ENCODE measurements at regions not wholly inside any gene's neighbourhood (a gene's known extent, or its start where the extent isn't known, plus 50 kb on each side); places are given as distances from the start of the nearest gene placed in this dataset.
"Not testable (repeated sequence)": the region's sequence is repeated elsewhere in the genome, so short reads cannot be mapped to it uniquely, and the experiment has no call there.

DNA sequence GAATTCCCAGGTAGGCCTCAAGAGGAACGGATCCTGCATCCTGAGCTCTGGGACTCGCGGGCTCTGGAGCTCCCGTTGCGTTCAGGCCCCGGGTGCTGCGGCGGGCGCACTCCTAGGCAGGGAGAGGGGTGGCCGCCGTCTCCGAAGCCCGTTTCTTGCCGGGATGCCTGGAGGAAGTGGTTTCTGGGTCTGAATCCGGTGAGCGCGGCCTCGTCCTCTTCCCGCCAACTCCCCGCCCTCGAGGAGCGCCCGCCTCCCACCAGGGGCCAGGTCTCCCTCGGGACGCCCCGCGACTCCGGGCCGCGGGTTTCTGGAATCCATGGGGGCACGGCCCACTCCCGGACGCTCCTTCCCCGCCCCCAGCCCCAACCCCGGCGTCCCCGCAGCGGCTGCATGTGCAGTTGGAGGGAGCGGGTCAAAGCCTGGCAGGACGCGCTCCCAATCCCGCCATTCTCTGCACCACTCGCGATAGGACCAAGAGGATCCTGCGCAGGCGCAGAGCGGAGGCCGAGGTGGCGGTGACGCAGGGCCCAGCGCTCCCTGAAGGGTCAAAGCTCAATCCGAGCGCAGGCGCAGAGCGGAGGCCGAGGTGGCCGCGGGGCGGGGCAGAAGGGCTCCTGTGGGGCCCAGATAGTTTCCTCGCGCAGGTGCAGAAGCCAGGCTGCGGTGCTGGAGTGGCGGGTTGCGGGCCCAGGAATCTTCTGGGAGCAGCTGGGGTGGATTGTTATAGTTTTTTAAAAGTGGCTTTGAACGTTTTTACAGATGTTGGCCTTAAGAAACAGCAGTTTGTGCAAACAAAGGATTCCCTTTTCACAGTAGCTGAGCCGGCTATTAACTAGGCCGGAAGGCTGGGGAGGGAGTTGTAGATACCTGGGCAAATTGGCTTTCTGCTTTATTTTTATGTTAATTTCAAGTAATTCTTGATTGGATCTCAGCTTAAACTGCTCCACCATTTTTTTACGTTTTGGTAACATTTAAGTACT, 796.4 kb downstream of the AACS start:
- DNase-seq (ENCODE audit: low spot score): no peak

DNA sequence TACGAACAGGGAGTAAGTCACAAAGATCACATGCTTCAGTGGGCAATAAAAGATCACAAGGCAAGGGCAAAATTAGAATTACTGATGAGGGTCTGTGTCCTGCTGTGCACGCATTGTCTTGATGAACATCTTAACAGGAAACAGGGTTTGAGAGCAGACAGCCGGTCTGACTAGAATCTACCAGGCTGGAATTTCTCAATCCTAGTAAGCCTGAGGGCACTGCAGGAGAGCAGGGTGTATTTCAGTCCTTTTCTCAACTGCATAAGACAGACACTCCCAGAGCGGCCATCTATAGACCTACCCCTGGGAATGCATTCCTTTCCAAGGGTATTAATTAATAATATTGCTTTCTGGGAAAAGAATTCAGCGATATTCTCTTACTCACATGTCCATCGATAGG, 800.0 kb downstream of the AACS start:
- DNase-seq (ENCODE audit: low spot score): not testable (repeated sequence)

DNA sequence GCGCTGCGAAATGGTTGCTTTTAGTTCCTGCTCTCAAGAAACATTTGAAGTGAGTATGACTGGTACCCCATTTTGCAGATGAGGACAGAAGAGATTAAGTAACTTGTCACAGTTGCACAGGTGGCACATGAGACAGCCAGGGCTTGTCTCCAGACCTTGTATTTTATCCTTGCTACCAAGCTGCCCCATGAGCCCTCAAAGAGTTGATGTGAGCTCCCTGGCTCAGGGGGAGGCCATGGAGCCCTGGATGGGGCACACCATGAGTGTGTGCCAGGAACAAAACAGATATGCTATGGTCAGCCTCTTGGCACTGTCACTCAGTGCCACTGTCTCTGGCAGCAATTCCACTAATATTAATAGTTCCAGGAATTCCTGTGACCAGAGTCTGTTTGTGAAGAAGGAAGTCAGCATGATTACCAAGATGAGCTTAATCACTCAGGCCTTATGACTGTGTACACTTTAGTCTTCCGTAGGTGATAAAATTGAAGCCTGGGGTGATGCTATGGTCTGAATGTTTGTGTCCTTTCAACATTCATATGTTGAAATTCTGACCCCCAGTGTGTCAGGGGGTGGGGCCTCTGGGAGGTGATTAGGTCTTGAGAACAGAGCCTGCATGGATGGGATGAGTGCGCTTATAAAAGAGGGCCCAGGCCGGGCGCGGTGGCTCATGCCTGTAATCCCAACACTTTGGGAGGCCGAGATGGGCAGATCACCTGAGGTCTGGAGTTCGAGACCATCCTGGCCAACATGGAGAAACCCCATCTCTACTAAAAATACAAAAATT, 806.8 kb downstream of the AACS start:
- no peak for DNase-seq (ENCODE audit: low spot score)

DNA sequence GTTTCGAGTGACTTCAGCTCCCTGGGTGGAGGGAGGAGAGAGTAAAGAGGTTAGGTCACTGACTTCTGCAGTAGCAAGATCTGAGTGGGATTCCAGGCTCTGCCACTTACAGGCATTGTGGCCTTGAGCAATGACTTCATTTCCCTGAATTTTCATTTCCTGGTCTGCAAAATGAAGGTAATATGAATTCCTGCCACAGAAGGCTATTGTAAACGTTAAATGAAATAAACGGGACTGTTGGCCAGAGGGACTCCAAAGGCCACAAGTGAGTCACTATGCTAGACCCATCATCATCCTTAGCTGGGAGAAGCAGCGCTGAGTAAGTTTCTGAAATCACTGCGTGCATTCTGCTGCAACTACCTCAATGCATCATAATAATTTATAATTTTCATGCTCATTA, 807.8 kb downstream of the AACS start:
- no peak for DNase-seq (ENCODE audit: low spot score)

DNA sequence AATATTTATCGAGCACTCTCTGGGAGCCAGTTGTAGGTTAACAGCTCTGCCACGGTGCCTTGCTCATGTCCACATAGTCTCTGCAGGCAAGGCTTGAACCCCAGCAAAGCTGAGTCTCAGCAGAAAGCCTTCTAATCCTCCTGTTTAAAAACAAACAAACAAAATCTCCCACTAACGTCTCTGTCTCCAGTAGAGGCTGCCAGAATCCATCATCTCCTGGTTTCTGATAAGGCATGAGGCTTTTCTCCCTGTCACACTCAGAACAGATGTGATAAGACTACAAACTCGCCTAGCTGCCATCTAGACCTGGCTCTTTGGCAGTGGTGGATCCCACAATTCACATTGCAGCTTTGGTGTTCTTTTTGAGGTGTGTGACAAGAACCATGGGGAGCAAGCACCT, 813.2 kb downstream of the AACS start:
- no peak for DNase-seq (ENCODE audit: low spot score)

DNA sequence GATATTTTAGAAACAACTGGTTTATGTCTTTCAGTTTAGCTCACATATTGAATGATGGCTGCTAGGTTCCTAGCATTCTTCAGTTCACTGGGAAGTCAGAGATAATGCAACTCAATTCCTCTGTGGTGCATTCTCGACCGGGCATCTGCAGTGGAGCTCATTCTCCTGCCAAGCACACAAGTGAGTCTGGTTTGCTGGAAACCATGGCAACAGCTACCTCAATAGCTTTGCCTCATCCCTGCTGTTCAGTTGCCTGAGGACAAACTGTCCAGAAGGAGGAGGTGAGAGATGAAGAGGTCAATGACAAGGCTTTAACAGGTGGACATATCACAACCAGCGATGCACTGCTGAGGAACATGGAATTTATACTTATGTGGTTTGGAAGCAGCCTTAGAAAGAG, 816.9 kb downstream of the AACS start:
- DNase-seq (ENCODE audit: low spot score): no peak

DNA sequence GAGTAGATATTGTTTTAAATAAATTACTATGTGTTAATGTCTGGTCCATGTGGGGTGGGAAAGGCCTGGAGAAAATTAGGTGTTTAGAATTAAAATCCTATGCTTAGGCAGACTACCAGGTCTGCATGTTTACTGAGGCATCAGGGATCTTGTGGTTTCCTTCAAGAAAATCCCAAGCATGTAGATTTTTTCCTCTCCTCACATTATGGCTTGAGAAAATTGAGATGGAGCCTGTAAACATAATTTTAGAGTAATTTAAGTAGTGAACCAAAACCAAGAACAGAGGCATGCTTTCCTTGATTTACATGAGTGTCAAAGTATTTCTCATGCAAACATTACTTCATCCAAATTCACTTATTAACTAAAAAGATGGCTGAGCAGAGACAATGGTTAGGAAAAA, 823.7 kb downstream of the AACS start:
- DNase-seq (ENCODE audit: low spot score): no peak

DNA sequence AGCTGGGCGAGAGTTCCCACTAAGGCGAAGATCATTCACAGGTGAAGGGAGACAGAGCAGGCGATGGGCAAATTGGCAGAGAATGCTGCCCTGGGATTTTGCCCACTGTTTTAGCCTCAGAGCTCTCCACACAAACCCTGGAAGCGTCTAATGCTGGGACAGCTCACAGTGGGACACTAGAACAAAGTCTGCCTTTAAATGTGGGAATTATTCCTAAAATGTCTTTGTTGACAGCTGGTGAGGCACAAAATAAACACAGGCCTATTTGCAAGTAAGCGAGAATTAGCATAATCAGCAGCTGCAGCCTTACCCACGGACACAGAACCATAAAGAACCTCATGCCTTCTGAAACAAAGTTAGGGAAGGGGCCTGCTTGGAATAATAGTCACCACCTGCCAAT, 824.5 kb downstream of the AACS start:
- no peak for DNase-seq (ENCODE audit: low spot score)

DNA sequence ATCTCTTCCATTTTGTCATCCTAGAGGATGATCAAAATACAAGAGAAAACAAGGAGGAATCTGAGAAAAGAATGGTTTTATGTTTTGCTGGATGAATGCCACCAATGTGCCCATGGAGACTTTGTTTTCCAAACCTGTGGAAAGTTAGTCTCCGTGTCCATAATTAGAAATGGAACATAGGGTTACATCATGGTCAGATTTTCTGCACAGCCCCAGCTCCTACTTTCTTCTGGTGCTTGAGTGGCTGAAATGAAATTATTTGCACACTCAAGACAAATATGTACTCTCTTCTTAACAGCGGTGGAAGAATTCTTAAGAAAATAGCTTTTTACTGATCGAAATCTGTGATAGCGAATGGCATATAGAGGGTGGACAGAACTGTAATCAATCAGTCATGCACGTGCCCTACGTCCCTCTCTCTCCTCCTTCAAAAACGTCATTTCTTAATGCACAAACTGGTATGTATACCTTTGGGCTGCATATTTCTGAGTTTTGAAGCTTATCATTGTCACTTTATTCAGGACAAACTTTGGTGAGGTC, 825.2 kb downstream of the AACS start:
- DNase-seq (ENCODE audit: low spot score): no peak

DNA sequence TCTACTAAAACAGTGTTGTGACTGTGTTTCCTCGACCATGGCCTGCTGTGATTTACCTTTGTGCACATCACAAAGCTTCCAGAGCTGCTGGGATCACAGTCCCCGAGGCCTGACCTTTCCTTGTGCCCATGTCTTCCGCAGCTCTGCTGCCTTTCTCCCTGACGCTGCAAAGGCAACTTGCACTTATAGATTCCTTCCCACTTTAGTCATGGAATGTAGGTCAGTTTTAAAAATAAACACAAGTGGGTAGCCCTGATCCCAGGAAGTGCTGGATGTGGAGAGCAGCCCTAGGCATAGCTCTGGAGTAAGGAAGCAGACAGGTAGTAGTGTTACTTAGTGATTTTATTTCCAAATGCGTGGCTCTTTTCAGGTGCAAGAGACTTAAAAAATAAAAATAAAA, 825.7 kb downstream of the AACS start:
- no peak for DNase-seq (ENCODE audit: low spot score)

DNA sequence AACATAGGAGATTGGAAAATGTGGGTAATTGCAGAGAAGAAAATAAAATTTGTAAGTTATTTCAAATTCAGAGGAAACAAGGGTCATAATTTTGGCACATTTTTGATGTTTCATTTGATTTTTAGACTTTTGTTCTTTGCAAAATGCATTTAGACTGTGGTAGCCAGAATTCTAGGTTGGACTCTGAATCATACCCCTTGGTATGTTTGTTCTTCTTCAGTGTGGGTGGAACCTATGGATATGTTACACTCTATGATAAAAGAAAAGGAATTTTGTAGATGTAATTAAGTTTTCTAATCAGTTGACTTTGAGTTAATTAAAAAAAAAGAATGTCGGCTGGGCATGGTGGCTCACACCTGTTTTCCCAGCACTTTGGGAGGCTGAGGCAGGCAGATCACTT, 827.0 kb downstream of the AACS start:
- DNase-seq (ENCODE audit: low spot score): no peak

DNA sequence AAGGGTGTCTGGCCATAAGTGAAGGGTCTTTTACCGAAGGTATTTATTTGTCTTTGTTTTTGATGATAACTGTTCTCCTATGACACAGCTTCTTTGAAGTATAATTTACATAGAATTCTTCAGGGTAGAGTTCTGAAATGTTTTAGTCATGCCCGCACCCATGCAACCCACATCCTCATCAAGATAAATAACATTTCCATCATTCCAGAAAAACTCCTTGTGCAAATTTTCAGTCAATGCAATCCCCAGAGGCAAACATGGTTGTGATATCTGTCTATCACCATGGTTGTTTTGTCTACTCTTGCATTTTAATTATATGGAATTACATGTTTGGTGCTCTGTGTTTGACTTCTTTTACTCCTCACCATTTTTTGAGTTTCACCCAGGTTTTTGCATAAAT, 837.8 kb downstream of the AACS start:
- no peak for DNase-seq (ENCODE audit: low spot score)

DNA sequence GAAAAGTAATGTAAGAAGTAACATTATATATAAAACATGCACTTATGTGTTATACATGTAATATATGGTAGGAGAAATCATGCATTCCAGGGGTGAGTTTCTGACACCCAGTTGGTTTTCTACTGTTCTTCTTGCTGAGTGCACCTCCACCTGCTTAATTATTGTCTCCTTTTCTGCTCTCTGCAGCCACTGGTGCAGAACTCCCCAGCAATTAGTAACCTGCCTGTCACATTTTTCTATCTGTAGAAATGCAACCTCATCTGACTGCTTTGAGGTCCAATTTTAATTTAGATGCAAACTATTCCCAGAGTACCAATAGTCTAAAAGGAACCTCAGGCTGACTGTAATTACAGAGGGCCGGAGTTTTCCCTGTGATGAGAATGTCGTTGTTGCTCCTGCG, 842.1 kb downstream of the AACS start:
- DNase-seq (ENCODE audit: low spot score): no peak

DNA sequence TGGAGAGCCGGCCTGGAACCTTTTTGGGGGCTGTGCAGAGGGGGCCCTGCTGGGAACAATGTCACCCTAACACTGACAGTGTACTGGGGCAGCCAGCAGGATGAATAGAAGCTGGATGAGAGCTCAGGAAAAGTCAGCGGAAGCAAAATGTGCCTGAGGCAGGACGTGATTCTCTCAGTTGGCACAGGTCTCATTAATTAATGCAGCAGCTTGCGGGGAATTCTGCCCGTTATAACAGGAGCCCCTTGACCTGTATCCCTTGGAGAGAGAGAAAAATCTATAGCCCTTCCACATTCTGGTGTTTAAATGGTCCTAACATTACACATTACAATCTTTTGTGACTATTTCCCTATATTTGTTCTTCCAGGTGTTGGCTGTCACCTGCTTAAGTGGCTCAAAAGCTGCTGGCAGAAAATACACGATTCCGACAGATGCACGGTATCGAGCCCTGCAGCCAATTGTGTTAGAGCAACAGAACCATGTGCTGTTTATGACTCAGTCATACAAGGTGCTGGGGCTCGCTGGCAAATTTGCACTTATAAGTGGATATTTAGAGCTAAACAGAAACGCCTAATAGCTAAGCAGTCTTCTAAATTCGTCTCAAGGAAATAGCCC, 854.7 kb downstream of the AACS start:
- no peak for DNase-seq (ENCODE audit: low spot score)

DNA sequence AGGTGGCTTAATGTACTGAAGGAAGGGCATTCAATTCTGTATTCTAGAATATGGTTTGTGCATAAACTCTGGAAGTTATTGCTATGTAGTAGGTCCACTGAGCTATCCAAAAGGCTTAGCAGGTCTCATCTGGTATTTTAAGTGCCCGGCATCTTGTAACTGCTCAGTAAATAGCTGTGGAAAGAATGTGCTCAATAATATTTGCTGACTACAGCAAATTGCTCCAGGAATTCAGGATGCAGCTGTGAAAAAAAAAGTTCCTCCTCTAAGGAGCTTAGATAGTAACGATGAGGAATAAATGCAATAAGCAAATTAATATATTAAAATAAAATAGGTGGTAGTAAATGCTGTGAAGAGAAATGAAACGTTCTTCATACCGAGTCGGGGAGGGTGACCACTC, 857.1 kb downstream of the AACS start:
- no peak for DNase-seq (ENCODE audit: low spot score)

DNA sequence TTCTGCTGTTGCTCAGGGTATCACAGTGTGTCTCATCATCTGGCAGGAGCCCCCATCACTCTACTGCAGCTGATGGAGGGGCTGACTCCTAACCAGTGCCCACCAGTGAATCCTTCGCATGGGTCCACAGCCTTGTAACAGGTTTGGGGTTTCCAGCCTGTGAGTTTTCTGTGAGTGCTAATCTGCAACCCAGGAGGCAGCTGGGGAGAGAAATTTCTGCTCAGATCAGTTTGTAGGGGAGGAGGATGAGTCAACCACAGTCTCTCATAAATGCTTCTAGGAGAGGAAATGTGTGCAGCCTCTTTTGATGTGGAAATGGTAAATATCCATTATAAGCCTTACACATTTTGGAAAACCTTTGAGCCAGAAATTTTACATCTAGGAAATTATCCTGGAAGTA, 871.3 kb downstream of the AACS start:
- DNase-seq (ENCODE audit: low spot score): no peak

DNA sequence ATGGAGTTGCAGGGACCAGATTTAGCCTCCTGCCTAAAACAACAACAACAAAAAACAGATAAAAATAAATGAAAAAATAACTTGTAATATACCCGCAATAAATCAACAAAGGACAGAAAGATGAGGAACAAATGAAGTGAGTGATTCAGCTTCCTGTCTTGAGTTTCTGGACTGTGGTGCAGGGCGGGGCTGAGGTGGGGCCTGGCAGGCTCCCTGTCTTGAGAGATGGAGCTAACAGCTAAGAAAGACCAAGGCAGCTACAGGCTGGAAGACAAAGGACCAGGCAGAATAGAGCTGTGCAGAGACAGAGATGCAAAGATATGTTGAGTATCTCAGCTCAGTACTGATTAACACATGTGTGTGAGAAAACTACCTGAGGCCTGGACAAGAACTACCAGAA, 879.2 kb downstream of the AACS start:
- no peak for DNase-seq (ENCODE audit: low spot score)

DNA sequence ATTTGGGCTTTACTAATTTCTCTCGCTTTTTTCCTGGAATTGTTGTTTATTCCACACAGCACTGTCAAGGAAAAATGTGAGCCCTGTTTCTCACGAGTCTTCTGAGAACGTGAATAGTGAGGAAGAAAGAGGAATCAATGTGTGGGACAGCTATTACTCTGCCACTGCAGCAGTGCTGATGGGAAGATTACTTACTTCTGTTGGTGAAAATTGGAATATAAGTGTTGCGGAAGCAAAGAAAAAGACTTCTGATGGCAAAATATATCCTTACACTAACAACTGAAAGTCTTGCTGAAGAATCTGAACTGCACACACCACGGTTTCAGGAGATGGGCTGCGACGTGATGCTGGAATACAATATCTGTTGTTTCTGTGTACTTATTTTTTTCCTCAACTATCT, 884.2 kb downstream of the AACS start:
- DNase-seq (ENCODE audit: low spot score): no peak

DNA sequence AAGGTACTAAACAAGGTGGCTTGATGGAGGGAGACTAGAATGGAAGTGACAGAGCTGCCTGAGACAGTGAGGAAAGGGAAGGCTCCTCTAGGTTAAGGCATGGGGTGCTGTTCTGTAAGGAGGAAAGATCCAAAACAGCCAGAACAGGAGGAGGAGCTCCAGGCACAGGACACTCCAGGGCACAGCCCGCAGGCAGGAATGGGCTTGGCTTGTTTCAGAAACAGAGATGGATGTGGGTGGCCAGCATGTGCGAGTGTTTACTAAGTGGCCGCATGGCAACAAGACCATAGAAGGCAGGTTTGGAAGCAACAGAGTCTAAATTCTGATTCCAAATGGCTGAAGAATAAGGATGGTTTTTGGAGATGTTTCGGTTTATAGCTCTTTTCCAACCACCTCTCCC, 889.1 kb downstream of the AACS start:
- no peak for DNase-seq (ENCODE audit: low spot score)

DNA sequence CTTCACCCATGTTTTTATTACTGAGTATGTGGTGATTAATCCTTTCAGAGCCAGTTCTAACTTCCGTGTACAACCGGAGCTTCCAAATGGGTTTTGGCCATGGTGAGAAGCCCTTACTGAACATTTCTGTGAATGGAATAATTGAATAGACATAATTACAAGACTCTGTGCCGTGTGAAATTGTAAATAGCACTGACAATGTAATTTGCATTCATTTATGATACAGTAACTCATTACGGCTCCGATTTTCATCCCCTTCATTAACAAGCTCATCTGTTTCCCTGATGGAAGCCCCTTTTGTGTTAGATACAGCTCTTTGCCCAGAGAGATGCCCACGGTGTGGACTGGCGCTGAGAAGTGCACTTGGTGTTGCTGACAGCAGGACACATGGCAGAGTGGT, 891.0 kb downstream of the AACS start:
- DNase-seq (ENCODE audit: low spot score): no peak

DNA sequence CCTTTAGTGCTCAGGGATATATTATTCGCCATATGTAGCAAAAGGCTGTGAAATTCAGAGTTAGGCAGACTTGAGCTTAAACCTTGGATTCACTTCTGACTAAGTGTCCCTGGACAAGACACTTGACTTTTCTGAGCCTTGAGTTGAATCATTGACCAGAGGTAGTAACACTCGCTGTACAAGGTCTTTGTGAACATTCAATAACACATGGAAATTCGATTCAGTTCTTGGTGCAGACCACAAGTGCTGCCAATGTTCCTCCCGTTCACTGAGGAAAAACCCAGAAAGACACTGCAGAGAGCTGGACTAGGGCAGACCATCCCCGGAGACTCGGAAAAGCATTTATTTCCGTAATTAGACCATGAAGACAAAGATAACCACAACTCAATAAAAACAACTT, 901.4 kb downstream of the AACS start:
- no peak for DNase-seq (ENCODE audit: low spot score)

DNA sequence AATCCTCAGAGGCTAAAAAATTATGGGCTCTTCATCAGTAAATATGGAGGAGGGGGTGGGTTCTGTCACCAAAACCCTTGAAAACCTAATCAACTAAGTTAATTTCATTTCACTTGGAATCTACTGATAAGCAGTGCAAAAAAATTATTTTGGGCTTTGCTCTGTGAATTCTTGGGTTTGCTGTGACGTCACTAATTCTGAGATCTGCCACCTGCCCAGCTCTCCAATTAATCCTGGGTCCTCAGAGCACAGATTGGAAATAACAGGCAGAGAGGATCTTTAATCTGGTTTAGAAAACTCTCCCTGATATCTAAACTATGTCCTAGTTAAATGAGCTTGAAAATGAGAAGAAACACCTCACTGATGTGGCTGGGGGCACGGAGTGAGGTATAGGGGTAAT, 903.2 kb downstream of the AACS start:
- DNase-seq (ENCODE audit: low spot score): no peak
